HG02870 (cell line): ENCODE measurements at regions not wholly inside any gene's neighbourhood (a gene's known extent, or its start where the extent isn't known, plus 50 kb on each side); places are given as distances from the start of the nearest gene placed in this dataset.
"Not testable (repeated sequence)": the region's sequence is repeated elsewhere in the genome, so short reads cannot be mapped to it uniquely, and the experiment has no call there.

Experiments
- ATAC-seq: cut with Tn5 transposase; IDR thresholded peaks from one replicate; pipeline ENCODE4 v1.9.1; 2021; ENCODE audit warnings: mild to moderate bottlenecking, moderate library complexity; ENCODE audit not compliant: unreplicated experiment

GRCh38 chr12:127501916-127502315 is 765.1 kb upstream of the TMEM132C start:
- no peak for ATAC-seq

GRCh38 chr12:127503246-127503645 is 763.7 kb upstream of the TMEM132C start:
- ATAC-seq = no peak

- ATAC-seq = not testable (repeated sequence)
Observed at GRCh38 chr12:127503996-127504395, 763.0 kb upstream of the TMEM132C start.

GRCh38 chr12:127504874-127505273 is 762.1 kb upstream of the TMEM132C start:
- ATAC-seq = no peak

GRCh38 chr12:127507341-127507740 is 759.6 kb upstream of the TMEM132C start:
- no peak for ATAC-seq

DNA sequence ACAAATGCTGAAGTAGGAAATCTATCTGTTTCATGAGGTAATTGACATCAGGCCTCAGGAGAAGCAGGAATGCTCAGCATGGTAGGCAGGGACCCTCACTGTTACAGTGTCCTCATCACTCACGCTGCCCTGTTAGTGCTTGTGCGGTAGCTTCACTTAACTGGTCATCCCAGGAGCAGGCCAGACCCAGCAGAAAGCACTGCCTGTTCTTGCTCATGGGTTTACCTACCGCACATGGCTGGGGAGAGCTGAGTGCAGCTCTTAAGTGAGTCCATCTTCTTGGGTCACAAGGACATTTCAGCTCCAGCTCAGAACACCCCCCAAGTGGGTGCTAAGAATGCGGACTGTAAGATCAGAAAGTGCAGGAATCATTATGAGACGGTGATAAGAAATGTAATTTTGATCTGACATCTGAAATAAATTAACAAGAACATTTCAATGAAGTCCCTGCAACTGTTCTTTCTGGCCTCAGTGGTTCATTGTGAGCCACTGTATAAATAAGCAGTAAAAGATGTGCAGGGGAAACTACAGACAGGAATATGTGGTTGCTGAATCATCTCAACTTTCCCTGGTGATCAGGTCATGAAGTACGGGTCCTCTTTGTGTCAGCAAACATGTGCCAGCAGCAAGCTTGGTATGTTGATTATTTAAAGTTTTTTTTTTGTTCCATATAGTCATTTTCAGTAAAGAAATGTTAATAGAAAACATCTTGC is 757.7 kb upstream of the TMEM132C start:
- ATAC-seq = no peak

- no peak for ATAC-seq
Observed at GRCh38 chr12:127515941-127516340, 751.0 kb upstream of the TMEM132C start.

GRCh38 chr12:127516467-127516866 is 750.5 kb upstream of the TMEM132C start:
- ATAC-seq = no peak

DNA sequence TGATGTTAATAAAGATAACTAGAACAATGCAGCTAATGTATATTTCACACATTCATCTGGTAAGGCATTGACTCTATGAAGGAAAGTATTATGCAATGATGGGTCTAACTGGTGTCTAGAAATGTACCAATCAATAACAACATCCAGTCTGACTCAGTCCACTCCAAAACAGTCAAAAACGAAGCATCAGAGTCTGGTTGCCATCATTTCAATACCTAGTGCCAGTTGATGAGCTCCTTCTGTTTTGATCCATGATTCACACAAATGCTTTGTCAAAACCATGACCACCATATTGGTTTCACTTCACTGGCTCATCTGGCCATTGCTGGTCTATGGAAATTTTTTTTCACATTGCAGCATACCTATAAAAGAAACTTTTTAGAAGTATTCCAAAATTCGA is 747.2 kb upstream of the TMEM132C start:
- ATAC-seq = no peak

GRCh38 chr12:127526925-127527324 is 740.0 kb upstream of the TMEM132C start:
- no peak for ATAC-seq

DNA sequence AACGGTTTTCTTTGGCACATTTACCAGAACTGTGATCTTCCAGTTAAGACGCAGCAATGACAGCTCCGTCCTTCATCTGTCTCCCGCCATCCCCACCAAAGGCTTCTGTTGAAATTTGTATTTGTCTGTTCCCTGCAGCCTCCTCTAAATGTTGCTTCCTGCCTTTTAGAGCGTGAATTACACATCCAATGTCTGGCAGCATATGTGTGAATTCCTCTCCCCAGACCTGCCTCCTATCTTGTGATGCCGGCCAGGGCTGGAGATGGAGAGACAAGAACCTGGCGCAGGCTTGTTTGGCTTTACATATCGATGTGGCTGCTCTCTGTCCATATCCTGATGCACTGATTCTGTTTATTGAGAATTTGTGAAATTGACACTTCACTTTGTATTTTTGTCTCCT is 738.4 kb upstream of the TMEM132C start:
- no peak for ATAC-seq

- ATAC-seq = no peak
Observed at GRCh38 chr12:127531542-127531941, 735.4 kb upstream of the TMEM132C start.

GRCh38 chr12:127533353-127533752 is 733.6 kb upstream of the TMEM132C start:
- no peak for ATAC-seq

DNA sequence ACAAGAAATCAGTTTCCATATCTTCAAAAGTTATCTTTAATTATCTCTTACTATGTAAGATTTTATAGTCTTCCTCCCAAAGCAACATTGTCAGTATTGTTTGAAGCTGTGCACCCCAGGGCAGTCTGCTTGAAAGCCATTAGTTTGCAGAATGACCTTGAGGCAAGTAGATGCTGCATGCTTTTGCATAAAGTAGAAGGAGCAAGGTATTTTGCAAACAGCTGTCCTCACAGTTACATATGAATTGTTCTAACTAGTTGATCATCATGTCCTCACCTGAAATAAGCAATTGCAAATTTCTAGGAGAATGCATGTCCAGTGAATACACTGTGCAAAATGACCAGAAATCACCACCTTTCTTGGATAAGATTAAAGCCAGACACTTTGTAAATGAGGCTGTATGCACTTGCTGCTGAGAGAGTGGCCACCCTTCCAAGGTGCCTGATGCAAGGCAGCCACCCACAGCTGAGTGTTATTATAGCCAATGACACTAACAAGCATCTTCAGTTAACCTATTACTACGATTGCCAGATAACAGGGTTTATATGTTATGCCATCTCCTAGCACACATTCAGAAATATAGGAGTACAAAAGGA is 730.0 kb upstream of the TMEM132C start:
- ATAC-seq = no peak

DNA sequence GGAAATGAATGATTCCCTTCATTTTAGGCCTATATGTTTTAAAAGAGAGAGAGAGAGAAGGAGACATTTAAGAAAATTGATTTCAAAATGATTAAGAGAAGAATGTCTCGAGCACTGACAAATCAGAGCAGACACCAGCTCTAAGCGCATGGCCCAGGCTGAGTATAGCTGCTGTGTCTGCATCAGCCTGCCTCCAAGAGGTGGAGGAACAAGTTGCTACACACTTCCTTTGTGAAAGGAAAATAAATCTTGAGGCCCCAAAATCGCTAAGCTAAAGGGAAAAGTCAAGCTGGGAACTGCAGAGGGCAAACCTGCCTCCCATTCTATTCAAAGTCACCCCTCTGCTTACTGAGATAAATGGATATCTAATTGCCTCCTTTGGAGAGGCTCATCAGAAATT is 728.7 kb upstream of the TMEM132C start:
- ATAC-seq = no peak

- no peak for ATAC-seq
Observed at GRCh38 chr12:127539226-127539858, 727.6 kb upstream of the TMEM132C start.

- ATAC-seq = no peak
Observed at GRCh38 chr12:127542391-127542790, 724.6 kb upstream of the TMEM132C start.

GRCh38 chr12:127542931-127543330 is 724.0 kb upstream of the TMEM132C start:
- no peak for ATAC-seq

GRCh38 chr12:127546721-127547505 is 720.1 kb upstream of the TMEM132C start:
- ATAC-seq = no peak

DNA sequence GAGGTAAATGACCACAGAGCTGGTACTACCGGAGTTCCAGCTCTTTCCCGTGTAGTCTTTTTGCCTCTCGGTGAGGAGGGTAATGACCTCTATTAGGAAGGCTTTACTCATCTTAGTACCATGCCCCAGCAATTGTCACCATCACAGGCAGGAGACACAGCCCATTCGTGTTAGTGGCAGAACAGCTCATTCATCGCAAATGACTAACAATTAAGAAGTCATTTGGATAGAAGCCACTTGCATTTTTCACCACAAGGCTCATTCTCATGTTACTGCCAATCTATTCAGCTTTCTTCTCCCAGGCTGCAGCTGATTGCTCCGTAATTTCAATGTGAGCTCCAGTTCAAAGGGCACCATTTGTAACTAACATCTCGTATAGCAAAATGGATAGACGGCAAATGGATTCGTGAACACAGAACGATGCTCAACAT is 718.8 kb upstream of the TMEM132C start:
- no peak for ATAC-seq

- ATAC-seq = no peak
Observed at GRCh38 chr12:127550271-127550670, 716.7 kb upstream of the TMEM132C start.
